ENCODE measurements at regions not wholly inside any gene's neighbourhood (a gene's known extent, or its start where the extent isn't known, plus 50 kb on each side); places are given as distances from the start of the nearest gene placed in this dataset.

DNA sequence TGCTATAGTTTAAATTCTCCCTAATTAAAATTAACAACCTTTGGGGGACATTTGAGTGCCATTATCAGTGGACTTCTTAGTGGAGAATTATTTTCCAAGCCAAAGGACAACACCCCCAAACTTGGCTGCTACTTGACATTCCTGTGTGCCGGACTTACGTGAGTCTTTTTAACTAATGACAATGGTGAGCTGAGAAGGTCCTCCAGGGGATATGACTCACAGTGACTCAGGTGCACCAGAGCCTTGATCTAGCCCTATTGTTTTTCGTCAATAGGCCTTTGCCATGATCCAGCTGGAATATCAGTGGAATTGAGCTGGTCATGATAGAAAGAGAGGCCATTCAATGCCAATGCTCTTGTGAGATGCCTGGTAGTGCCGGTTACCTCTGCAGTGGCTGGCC lies 118.1 kb upstream of the CXCR4 start:
- no peak for DNase-seq

DNA sequence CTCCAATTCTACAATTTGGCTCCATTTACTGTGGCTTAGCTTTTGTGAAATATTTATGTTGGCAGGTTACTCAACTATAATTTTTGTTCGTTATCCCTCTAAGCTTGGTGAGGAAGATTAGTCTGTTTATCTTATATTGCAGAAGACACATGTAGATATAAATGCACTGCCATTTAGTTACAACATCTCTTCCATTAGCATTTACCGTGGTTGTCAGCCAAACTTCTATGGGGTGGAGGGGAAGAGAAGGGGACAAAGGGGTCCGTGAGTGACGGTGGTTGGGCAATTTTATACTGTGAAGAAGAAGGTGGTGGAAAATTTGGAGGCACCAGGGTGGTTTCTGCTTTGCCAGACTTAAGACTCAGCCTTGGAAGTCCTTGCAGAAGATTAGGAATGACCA lies 117.6 kb upstream of the CXCR4 start:
- DNase-seq: no peak

DNA sequence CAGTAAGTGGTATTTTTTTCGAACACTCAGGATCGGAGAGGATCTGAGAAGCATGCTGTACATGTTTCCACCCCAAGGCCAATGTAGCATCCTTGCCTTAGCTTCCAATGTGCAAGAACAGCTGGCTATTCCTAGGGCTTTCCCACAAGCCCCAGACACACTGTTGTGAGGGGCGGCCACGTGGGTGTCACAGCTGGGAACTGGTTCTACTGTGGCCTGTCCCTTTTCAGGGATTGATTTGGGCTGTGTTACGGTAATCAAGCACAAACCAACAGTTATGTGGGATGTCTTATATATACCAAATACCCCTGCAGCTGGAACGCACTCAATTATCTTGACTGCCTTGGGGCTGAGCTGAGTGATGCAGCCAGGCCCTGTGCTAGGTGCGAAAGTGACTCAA lies 116.3 kb upstream of the CXCR4 start:
- DNase-seq: no peak

DNA sequence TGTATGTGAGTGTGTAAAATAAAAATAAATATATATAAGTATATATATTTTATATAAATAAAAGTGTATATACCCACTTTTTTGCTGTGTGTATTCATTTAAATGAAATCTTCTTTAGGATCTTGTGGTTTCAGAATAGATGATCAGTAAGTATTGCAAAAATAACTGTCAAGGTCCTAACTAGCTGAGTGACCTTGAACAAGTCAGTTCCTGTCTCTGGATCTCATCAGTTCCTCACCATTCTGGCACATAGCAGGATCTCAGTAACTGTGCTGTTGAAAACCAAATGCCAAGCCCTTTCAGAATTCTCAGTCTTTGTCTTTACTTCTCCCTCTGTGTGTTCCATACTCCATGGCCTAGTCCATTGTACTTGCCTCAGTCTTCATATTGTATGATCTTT lies 115.3 kb upstream of the CXCR4 start:
- DNase-seq: no peak

DNA sequence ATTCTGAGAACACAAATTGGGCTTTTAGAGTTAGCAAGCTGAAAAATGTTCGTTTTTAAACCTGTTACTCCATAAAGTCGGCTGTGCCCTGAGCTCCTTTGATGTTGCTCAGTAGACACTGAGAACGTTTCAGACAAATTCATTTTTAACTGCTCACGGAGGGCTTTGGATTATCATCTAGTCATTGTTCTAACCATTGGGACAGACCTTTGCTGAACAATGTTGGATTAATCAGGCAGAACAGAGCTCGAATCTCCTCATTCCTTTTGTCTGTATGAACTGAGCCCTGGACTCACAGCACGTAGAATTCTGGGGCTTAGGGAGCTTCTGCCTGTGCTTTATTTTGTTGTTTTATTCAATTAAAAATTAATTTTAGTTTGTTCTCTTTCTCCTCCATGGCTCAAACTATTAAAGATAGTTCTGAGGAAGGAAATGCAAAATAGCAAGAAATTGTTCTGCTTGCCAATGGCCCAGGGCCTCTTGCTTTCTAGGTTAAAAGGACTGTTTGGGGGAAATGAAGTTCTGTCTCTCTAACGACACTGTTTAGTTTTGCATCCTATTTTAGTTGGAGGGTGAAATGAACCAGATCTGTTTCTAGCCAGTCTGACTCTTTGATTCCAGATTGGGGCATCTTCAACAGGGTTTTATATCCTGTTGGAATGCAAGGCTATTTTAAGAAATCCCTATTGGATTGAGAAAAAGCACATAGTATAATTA lies 114.7 kb upstream of the CXCR4 start:
- no peak for DNase-seq

DNA sequence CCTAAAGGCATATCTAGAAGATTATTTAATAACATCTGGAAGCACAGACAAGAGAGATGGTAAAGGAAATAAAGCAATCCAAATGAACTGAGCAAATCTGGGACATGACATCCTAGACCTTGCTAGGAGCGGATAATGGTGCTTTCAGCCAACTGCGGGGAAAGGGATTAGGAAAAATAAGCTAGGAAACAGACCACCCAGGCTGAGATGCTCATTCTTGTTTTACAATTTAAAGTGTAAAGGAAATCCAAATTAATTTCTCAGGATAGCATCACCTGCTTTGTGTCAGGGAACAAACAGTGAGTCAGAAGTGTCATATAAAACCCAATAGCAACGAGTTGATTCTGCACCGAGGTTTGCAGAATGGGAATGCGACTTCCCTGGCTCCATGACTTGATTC lies 112.5 kb upstream of the CXCR4 start:
- DNase-seq: no peak

DNA sequence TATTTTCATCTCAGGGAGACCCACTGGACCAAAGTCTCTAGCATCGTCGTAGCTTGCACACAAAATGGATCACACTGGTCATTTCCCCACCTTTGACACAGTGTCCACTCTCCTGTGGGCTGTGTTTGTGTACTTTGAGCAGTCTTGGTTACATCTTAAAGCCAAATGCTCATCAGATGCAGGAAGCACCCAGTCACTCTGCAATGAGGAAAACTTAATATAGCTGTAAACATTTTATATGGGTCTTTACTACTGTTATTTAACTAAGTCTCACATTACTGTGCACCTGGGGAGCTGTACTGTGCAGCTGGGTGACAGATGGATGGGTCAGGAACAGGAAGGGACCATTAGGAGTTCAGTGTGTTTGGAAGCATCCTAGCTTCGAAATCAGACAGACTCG lies 109.0 kb upstream of the CXCR4 start:
- DNase-seq: no peak

DNA sequence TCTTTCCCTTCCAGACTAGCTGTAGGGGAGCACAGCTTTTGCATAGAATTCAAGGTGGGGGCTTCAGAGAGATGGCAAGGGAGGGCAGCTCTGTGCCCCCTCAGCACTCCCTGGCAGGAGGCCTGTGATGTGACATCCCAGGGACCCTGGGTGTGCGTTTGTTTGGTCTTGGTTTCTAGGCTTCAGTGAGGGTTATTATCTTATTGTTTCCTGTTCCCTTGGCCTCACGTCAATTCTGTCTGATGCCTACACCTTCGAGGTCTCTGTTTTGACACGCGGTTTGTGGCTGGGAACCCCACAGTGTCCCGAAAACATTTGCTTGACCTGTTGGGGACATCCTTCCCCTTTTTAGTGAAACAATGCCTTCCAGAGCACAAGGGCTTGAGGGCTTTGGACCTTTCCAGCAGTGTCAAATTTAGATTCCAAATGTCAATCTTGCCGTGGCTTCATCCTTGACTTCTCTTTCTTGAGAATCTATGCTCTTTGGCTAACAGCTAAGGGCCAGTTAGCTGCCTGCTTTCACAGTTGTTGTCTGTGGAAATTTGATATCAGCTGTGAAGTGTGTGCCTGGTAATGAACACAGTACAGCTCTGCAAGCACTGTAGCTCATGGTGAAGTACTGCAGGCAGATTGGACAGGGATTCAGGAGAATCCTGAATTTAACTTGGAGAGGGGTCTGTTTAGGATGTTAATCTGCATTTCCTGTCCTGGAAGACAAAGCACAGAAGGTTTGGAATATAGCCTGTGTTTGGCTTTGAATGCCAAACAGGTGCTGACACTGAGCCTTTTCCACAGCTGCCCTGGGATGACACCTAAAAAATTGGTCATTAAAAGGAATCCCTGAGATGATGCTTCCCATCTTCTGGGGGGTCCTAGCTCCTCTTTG lies 108.2 kb upstream of the CXCR4 start:
- no peak for DNase-seq

DNA sequence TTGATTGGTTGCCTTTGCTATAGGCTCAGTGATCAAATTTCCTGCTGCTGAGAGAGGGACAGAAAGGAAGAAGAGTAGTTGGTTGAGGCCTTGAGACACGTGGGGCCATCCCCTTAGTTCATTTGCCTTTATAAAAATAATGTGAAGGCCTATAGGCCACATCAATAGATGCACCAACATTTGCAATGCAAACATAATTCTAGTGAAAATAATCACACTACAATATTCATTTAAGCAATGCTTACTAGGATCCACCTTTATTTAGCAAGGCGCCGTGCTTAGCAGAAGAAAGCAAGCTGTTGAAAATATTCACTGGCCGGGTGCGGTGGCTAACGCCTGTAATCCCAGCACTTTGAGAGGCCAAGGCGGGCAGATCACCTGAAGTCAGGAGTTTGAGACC lies 105.3 kb upstream of the CXCR4 start:
- DNase-seq: no peak

DNA sequence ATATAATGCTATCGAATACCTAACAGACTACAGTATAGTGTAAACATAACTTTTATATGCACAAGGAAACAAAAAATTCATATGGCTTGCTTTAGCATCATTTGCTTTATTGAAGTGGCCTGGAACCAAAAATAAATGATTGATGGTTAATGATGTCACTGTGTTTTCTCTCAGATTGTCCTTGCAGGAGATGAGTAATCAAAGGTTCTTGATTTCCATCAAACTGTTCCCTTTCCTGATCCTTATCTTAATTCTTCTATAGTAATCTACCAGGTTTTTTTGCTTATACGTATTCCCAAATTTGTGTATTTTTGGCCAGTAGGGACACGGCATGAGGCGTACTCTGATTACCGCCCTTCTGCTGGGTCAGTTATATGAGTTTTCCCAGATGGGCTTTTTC lies 104.9 kb upstream of the CXCR4 start:
- DNase-seq: no peak

DNA sequence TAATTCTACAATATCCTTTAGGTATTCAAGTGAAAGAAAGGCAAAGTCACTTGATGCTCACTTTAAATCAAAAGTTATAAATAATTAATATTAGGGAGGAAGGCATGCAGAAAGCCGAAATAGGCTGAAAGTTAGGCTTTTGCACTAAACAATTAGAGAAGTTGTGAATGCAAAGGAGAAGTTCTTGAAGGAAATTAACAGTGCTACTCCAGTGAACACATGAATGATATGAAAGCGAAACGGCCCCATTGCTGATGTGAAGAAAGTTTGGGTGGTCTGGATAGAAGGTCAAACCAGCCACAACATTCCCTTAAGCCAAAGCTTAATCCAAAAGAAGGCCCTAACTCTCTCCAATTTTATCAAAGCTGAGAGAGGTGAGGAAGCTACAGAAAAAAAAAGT lies 103.1 kb upstream of the CXCR4 start:
- no peak for DNase-seq

DNA sequence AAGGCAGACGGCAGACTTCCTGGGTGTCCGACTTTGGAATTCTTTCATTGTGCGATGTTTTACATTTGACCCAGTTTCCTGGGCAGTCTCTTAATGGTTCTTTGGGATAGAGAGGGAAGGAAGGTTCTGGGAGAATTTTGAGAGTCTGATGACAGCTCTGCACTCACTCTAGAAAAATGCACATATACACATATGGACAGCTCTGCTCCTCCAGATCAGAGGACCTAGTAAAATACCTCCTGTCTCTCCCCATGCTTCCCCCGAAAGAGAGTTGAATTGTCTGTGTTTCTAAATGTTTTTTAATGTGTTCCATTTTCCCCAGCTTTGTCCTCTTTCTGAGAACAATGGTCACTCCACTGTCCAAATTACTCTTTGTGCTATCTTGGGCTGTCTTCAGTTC lies 102.0 kb upstream of the CXCR4 start:
- DNase-seq: no peak

DNA sequence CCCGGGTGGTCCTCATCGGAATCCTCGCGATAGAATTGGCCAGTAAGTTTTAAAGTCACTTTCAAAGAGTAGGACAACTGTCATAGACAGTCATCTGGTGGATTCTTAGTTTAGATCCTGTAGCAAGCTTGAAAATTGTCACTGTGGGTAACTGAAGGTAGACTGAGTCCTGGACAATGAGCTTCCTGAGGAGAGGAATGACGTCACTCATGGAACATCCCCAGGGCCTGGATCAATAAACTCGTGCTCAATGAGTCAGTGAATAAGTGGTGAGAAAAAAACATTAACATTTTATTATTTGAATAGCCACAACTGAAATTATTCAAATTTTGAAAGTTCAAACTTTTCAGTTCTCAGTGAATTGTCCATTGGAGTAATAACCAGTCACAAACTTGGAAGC lies 101.4 kb upstream of the CXCR4 start:
- DNase-seq: no peak

DNA sequence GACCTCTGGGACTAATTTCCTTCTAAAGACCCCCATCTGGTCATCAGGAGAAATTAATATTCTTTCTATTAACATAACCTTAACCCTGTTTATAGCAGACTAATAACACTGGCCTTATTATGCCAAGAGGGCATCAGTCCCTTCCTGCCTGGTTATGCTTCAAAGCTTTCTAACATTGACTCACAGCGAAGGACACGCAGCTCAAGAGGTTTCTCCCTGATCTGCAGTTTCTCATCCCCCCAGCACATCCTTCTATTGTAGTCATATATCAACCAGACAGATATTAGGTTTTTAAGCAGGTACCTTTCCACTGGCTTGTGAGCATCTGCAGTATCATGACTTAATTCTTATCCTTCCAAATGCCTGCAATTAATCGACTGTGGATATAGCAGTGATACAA lies 100.0 kb upstream of the CXCR4 start:
- no peak for DNase-seq

DNA sequence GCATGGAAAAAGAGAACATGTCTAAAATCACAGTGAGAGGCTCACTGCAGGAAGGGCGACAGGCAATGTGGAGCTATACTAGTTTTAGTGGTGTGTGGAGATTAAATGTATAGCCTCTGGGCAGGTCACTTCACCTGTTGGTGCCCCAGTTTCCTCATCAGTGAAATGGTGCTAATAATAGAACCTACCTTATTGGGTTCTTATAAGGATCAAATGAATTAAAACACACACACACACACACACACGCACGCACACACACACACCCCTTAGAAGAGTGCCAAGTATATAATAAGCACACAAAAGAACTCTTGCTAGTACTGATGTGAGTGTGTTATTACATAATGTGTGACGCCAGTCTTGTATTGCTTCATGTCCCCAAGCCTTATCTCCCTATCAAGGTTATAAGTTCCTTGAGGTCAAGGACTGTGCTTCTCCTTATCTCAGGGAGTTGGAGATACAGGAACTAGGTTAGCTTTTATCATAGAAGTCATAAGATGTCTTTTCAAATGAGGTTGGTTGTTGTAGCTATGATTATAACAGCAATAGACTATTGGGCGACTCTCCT lies 98.0 kb upstream of the CXCR4 start:
- no peak for DNase-seq

DNA sequence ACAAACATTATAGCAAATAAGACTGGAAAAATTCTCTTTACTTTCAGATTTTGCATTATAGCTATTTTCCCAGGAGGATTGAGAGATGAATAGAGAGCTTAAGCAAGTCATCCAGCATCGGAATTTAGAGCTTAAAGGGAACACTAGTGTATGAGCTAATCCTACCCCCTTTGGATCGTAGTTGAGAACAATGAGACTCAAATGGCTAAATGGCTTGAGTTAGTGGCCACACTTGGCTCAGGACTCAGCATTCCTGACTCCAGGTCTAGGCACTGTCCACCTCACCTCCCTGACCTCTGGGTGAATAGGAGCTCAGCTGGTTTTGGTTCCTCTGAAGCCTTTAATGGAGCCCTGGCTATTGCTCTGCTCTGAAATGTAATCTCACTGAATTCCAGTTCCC lies 97.5 kb upstream of the CXCR4 start:
- no peak for DNase-seq

DNA sequence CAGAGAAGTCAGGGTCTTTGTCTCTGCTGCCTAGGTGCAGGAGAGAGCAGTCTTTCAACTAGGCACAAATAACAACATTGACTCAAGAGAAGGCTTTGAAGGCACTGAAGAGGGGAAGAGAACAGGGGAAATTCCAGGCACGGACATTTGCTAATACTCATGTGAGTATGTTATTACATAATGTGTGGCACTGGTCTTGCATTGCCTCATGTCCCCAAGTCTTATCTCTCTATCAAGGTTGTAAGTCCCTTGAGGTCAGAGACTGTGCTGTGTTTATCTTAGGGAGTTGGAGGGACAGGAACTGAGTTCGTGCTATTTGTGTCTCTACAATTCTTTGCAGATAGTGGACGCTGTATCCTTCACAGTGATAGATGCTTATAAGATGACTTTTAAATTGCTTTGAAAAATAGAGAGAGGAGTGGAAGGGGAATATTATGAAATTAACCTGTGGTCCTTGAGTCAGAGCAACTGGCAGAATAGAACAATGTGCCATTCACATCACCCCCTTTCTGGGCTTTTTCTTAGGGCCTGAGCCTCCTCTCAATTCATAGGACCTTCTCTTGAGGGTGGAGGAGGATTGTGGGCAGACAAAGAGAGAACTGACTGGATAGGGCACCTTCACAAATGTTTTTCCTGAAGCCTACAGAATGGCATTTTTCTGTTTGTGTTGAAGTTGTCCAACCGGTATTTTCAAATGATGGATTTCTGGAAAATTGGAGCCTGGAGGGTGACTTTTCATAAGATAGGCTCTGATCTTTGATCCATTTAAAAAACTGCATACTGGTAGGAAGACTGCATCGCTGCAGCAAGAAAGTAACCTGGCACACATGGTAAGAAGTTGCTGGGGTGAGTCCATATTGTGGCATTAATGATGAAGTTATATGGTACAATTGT lies 96.6 kb upstream of the CXCR4 start:
- no peak for DNase-seq

DNA sequence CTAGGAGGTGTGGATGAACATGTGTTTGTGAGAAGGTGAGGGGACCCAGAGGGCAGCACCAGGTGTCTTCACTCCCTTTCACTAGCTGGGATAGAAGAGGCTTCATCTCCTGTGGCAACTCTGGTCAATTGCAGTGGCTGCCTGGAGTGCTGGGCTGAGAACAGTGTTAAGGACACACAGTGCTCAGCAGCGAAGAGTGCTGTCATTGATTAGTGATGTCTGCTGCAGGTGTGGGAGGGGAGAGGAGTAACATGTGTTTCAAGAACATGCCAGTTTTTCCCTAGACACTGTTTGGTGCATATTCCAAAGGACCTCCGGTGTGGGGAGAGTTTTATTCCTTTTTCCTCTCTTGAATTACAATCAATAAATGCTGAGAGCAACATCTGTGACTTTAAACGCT lies 95.9 kb upstream of the CXCR4 start:
- DNase-seq: no peak

DNA sequence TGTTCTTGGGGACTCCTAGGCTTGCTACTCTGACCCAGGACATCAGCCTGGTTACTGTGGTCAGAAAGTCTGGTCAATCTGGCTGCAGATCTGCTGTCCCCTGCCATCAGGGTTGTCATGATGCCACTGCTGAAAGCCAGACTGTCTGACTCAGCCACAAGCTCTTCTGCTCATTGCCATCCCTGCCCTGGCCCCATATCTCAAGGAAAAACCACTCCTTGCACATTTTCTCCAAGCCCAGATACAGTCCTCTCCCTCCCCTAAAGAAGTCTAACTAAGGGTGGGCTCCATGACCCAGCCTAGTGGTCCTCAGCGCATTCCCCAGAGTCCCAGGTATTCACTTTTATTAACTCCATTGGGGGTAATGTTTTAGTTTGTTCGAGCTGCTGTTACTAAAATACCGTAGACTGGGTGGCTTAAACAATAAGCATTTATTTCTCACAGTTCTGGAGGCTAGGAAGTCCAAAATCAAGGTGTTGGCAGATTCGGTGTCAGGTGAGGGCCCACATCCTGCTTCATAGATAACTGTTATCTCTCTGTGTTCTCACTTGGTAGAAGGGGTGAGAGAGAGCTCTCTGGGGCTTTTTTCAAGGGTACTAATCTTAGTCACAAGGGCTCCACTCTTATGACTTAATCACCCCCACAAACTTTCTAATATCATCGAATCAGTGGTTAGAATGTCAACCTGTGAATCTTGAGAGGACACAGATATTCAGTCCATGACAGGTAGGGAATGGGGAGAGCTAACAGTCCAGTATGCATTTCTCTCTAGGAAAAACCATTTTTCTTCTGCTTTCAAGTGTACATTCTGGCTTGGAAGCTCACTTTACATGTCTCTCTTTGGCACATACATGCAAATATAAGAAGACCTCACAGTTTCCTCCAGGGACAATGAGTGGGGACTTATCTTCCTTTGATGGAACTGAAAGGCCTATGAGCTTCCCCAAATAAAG lies 94.8 kb upstream of the CXCR4 start:
- DNase-seq: peak in 1 of 2 experiments; percentile 25

DNA sequence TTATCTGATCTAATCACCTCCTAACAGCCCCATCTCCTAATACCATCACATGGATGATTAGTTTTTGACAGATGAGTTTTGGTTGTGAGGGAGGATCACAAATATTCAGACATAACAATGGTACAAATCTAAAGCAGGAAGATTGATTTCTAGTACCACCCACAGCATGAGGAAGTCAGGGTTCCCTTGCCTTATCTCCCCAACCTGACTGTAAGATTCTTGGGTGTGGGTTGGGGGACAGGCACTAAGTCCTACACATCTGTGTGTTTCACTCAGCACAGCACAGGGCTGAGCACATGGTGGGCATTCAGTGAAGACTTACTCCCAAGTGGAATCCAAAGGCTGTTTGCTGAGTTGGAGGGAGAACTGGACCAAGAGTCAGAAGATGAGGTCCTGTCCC lies 93.8 kb upstream of the CXCR4 start:
- DNase-seq: no peak

DNA sequence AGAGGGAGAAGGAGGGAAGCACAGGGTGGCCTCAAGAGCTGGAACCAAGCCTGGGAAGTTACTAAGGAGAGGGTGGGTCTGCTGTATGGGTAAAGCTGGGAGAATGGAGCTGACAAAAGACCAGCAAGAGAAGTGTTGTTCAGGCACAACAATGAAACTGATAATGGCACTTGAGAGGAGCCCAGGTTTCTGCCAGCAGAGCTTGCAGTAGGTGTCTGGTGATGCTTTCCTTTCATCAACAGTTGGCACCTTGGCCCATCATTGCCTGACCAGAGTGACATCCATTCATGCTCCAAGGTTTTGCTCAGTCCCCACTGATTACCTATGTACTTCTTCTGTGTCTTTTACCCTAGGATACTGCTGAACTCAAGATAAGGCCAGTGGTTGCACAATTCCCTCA lies 92.9 kb upstream of the CXCR4 start:
- no peak for DNase-seq

DNA sequence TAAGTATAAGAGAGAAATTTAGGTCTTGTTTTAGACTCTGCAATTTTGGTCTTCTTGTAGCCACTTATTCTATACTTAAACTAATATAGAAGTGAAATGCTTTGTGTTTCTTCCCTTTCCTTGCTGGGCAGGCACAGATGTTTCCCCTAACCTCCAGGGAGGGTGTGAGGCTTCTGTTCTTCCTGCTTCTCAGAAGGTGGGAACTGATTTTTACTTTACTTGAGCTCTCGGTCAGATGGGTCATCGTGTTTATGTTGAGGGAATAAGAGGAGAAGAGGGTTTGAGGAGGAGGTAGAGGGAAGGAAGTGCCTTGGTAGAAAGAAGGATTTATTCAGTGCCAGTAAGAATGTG lies 92.5 kb upstream of the CXCR4 start:
- DNase-seq: no peak

All from activated CD4-positive, alpha-beta T cell treated with anti-CD3 and anti-CD28 coated beads, Interleukin-2, amount 50 U/mL, for 48 hours (primary cell).